IPS-18a (cell line): ENCODE measurements at regions not wholly inside any gene's neighbourhood (a gene's known extent, or its start where the extent isn't known, plus 50 kb on each side); places are given as distances from the start of the nearest gene placed in this dataset.

ENCODE experiments used
- H3K27ac ChIP-seq: one replicate; pipeline ENCODE4 v1.5.1; 2013; ENCODE audit warnings: low read length
- H3K27me3 ChIP-seq: one replicate; pipeline ENCODE4 v1.6.1; 2013; ENCODE audit warnings: mild to moderate bottlenecking, low read length; ENCODE audit not compliant: control insufficient read depth, insufficient read depth
- H3K36me3 ChIP-seq: one replicate; pipeline ENCODE4 v1.6.1; 2013; ENCODE audit warnings: low read depth, low read length; ENCODE audit not compliant: control insufficient read depth
- H3K4me1 ChIP-seq: one replicate; pipeline ENCODE4 v1.6.1; 2013; ENCODE audit warnings: low read depth, low read length; ENCODE audit not compliant: control insufficient read depth
- H3K4me3 ChIP-seq: one replicate; pipeline ENCODE4 v1.5.1; 2013; ENCODE audit warnings: low read length
- H3K9ac ChIP-seq: one replicate; pipeline ENCODE4 v1.6.1; 2013; ENCODE audit warnings: mild to moderate bottlenecking, low read length, moderate library complexity
- H3K9me3 ChIP-seq: one replicate; pipeline ENCODE4 v1.6.1; 2013; ENCODE audit warnings: low read depth, low read length; ENCODE audit not compliant: control insufficient read depth

GRCh38 chr1:72693376-72693775 is 411.0 kb upstream of the NEGR1 start:
- H3K4me3 ChIP-seq = no peak overlapping the region
- H3K9me3 ChIP-seq = peaks cover 24% of the 10 kb centered on the region
- no peaks in the 10 kb centered on the region for H3K36me3 ChIP-seq
- H3K27me3 ChIP-seq = no peaks in the 10 kb centered on the region
- H3K4me1 ChIP-seq = no peaks in the 10 kb centered on the region
- no peak overlapping the region for H3K27ac ChIP-seq
- H3K9ac ChIP-seq = no peak overlapping the region

GRCh38 chr1:72690871-72691270 is 408.5 kb upstream of the NEGR1 start:
- no peak overlapping the region for H3K27ac ChIP-seq
- no peaks in the 10 kb centered on the region for H3K27me3 ChIP-seq
- peaks cover 24% of the 10 kb centered on the region for H3K9me3 ChIP-seq
- no peaks in the 10 kb centered on the region for H3K36me3 ChIP-seq
- H3K9ac ChIP-seq = no peak overlapping the region
- H3K4me1 ChIP-seq = no peaks in the 10 kb centered on the region
- H3K4me3 ChIP-seq = no peak overlapping the region

- Histone ChIP-seq H3K27me3 (no peaks in the 10 kb centered on the region), H3K27ac (no peak overlapping the region), H3K36me3 (no peaks in the 10 kb centered on the region), H3K9me3 (no peaks in the 10 kb centered on the region), H3K4me3 (no peak overlapping the region), H3K9ac (no peak overlapping the region), H3K4me1 (no peaks in the 10 kb centered on the region)
Measured at GRCh38 chr1:72678683-72679082, 396.3 kb upstream of the NEGR1 start.

GRCh38 chr1:72670902-72671301 is 388.6 kb upstream of the NEGR1 start:
- H3K27me3 ChIP-seq = no peaks in the 10 kb centered on the region
- H3K36me3 ChIP-seq = no peaks in the 10 kb centered on the region
- no peak overlapping the region for H3K4me3 ChIP-seq
- H3K27ac ChIP-seq = no peak overlapping the region
- no peak overlapping the region for H3K9ac ChIP-seq
- H3K4me1 ChIP-seq = peaks cover 10% of the 10 kb centered on the region
- no peaks in the 10 kb centered on the region for H3K9me3 ChIP-seq

- Histone ChIP-seq H3K27ac (no peak overlapping the region), H3K9ac (no peak overlapping the region), H3K4me3 (no peak overlapping the region), H3K36me3 (no peaks in the 10 kb centered on the region), H3K4me1 (no peaks in the 10 kb centered on the region), H3K27me3 (no peaks in the 10 kb centered on the region), H3K9me3 (no peaks in the 10 kb centered on the region)
Measured at GRCh38 chr1:72662918-72663317, 380.6 kb upstream of the NEGR1 start.

- Histone ChIP-seq H3K9ac (no peak overlapping the region), H3K27ac (no peak overlapping the region), H3K27me3 (no peaks in the 10 kb centered on the region), H3K36me3 (no peaks in the 10 kb centered on the region), H3K9me3 (no peaks in the 10 kb centered on the region), H3K4me3 (no peak overlapping the region), H3K4me1 (peaks cover 5% of the 10 kb centered on the region)
Measured at GRCh38 chr1:72650843-72651435, 368.6 kb upstream of the NEGR1 start.

- Histone ChIP-seq H3K9ac (no peak overlapping the region), H3K9me3 (no peaks in the 10 kb centered on the region), H3K4me3 (no peak overlapping the region), H3K27me3 (no peaks in the 10 kb centered on the region), H3K27ac (no peak overlapping the region), H3K36me3 (no peaks in the 10 kb centered on the region), H3K4me1 (peaks cover 5% of the 10 kb centered on the region)
Measured at GRCh38 chr1:72649991-72650390, 367.7 kb upstream of the NEGR1 start.

GRCh38 chr1:72649211-72649888 is 367.0 kb upstream of the NEGR1 start:
- Histone ChIP-seq H3K4me3 (no peak overlapping the region), H3K9me3 (no peaks in the 10 kb centered on the region), H3K36me3 (no peaks in the 10 kb centered on the region), H3K27me3 (no peaks in the 10 kb centered on the region), H3K4me1 (peaks cover 5% of the 10 kb centered on the region), H3K9ac (no peak overlapping the region), H3K27ac (no peak overlapping the region)

GRCh38 chr1:72648465-72648864 is 366.1 kb upstream of the NEGR1 start:
- Histone ChIP-seq H3K9me3 (no peaks in the 10 kb centered on the region), H3K9ac (no peak overlapping the region), H3K4me3 (no peak overlapping the region), H3K36me3 (no peaks in the 10 kb centered on the region), H3K27ac (no peak overlapping the region), H3K4me1 (peaks cover 5% of the 10 kb centered on the region), H3K27me3 (no peaks in the 10 kb centered on the region)

- Histone ChIP-seq H3K9me3 (no peaks in the 10 kb centered on the region), H3K4me3 (no peak overlapping the region), H3K36me3 (no peaks in the 10 kb centered on the region), H3K27ac (no peak overlapping the region), H3K9ac (no peak overlapping the region), H3K4me1 (peaks cover under 1% of the 10 kb centered on the region), H3K27me3 (no peaks in the 10 kb centered on the region)
Measured at GRCh38 chr1:72643142-72643541, 360.8 kb upstream of the NEGR1 start.

GRCh38 chr1:72637593-72637992 is 355.3 kb upstream of the NEGR1 start:
- H3K9me3 ChIP-seq = no peaks in the 10 kb centered on the region
- no peak overlapping the region for H3K4me3 ChIP-seq
- no peaks in the 10 kb centered on the region for H3K36me3 ChIP-seq
- peaks cover 9% of the 10 kb centered on the region for H3K4me1 ChIP-seq
- H3K27ac ChIP-seq = no peak overlapping the region
- H3K27me3 ChIP-seq = no peaks in the 10 kb centered on the region
- no peak overlapping the region for H3K9ac ChIP-seq

- H3K9ac ChIP-seq = no peak overlapping the region
- H3K9me3 ChIP-seq = no peaks in the 10 kb centered on the region
- H3K36me3 ChIP-seq = no peaks in the 10 kb centered on the region
- H3K27me3 ChIP-seq = no peaks in the 10 kb centered on the region
- no peak overlapping the region for H3K27ac ChIP-seq
- peaks cover 9% of the 10 kb centered on the region for H3K4me1 ChIP-seq
- H3K4me3 ChIP-seq = no peak overlapping the region
Measured at GRCh38 chr1:72636631-72637030, 354.3 kb upstream of the NEGR1 start.
